ENCODE measurements at regions not wholly inside any gene's neighbourhood (a gene's known extent, or its start where the extent isn't known, plus 50 kb on each side); places are given as distances from the start of the nearest gene placed in this dataset.

DNA sequence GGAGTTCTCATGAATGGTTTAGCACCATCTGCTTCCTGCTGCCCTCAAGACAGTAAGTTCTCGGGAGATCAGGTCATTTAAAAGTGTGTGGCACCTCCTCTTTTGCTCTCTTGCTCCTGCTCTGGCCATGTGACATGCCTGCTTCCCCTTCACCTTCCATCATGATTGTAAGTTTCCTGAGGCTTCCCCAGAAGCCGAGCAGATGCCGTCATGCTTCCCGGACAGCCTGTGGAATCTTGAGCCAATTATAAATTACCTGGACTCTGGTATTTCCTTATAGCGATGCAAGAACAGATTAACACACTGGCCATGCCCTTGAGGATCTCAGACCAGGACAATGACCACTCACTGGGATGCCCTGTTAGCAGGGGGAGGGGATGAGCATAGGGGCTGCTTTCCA, 212.3 kb downstream of the MATN1 start:
- TF ChIP-seq CTCF (IDR thresholded peaks at IDR 0.05; ENCODE audit: low read depth, low read length): no peak
- H3K27me3 ChIP-seq: no peaks in the 10 kb centered on the region
- no peak overlapping the region for H3K4me3 ChIP-seq (ENCODE audit: low read depth, low read length)

DNA sequence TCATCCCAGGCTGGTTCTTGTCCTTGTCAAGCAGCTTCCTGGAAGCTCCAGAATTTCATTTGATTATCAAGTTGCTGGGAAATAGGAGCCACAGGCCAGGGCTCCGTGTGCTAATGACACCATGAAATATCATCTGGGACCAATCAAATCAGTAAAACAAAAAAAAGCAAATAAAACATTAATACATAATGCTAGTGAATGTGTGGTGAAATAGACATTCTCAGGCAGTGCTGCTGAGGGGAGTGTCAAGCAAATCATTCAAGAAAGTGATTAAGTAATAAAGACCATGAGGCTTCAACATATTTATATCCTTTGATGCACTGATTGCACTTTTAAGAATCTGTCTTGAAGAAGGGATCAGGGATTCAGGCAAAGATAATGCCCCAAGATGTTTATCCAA, 213.7 kb downstream of the MATN1 start:
- Histone ChIP-seq H3K27me3 (no peaks in the 10 kb centered on the region), H3K9me3 (no peaks in the 10 kb centered on the region), H3K4me3 (ENCODE audit: low read depth, low read length) (no peak overlapping the region), H3K36me3 (no peaks in the 10 kb centered on the region), H3K4me1 (no peaks in the 10 kb centered on the region)
- no peak for TF ChIP-seq CTCF (IDR thresholded peaks at IDR 0.05; ENCODE audit: low read depth, low read length)
- DNase-seq: no peak

More for the DNA sequence above, 212.3 kb downstream of the MATN1 start:
- no peaks in the 10 kb centered on the region for H3K36me3 ChIP-seq
- no peaks in the 10 kb centered on the region for H3K4me1 ChIP-seq
- no peaks in the 10 kb centered on the region for H3K9me3 ChIP-seq
- DNase-seq: no peak

- no peak for TF ChIP-seq CTCF (IDR thresholded peaks at IDR 0.05; ENCODE audit: low read depth, low read length)
- Histone ChIP-seq H3K9me3 (no peaks in the 10 kb centered on the region), H3K27me3 (no peaks in the 10 kb centered on the region), H3K4me3 (ENCODE audit: low read depth, low read length) (no peak overlapping the region), H3K36me3 (no peaks in the 10 kb centered on the region), H3K4me1 (no peaks in the 10 kb centered on the region)
- no peak for DNase-seq
Measured at GRCh38 chr1:30508611-30509010, 214.8 kb downstream of the MATN1 start.

DNA sequence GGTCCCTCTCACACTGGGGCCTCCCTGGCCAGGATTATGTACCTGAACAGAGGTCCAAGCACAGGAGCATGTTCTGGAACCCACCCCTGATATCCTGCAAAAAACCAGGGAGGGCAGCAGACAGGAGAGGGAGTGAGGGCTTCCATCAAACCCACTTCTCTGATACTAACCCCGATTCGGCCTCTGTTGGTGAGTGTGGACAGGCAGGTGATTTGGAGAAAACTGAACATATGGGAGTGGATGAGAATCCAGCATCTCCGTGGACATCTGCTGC, 215.3 kb downstream of the MATN1 start:
- TF ChIP-seq CTCF (IDR thresholded peaks at IDR 0.05; ENCODE audit: low read depth, low read length): no peak
- H3K27me3 ChIP-seq: no peaks in the 10 kb centered on the region
- no peaks in the 10 kb centered on the region for H3K9me3 ChIP-seq
- no peaks in the 10 kb centered on the region for H3K36me3 ChIP-seq
- no peaks in the 10 kb centered on the region for H3K4me1 ChIP-seq
- no peak for DNase-seq
- no peak overlapping the region for H3K4me3 ChIP-seq (ENCODE audit: low read depth, low read length)

GRCh38 chr1:30507401-30508174, 215.8 kb downstream of the MATN1 start:
- no peaks in the 10 kb centered on the region for H3K27me3 ChIP-seq
- H3K4me3 ChIP-seq (ENCODE audit: low read depth, low read length): no peak overlapping the region
- no peak for TF ChIP-seq CTCF (IDR thresholded peaks at IDR 0.05; ENCODE audit: low read depth, low read length)
- H3K4me1 ChIP-seq: no peaks in the 10 kb centered on the region
- no peaks in the 10 kb centered on the region for H3K36me3 ChIP-seq
- DNase-seq: no peak
- no peaks in the 10 kb centered on the region for H3K9me3 ChIP-seq

DNA sequence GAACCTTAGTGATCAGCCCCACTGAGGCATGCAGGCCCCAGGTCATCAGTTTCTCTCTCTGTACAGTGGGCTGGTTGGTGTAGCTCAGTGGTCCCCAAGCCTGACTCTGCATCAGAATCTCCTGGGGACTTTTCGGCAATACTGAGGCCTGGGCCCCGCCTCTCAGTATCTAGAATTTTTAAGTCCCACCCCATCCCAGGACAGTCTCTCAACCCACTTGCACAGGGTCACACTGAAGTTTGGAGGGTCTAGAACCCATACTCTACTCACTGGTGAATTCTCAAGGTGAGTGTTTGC, 216.4 kb downstream of the MATN1 start:
- Histone ChIP-seq H3K27me3 (no peaks in the 10 kb centered on the region), H3K9me3 (no peaks in the 10 kb centered on the region), H3K36me3 (no peaks in the 10 kb centered on the region), H3K4me3 (ENCODE audit: low read depth, low read length) (no peak overlapping the region), H3K4me1 (no peaks in the 10 kb centered on the region)
- no peak for DNase-seq
- TF ChIP-seq CTCF (IDR thresholded peaks at IDR 0.05; ENCODE audit: low read depth, low read length): no peak
